Breast epithelium (tissue), 3 donors: ENCODE measurements at regions not wholly inside any gene's neighbourhood (a gene's known extent, or its start where the extent isn't known, plus 50 kb on each side); places are given as distances from the start of the nearest gene placed in this dataset.

ENCODE experiments used
- CTCF ChIP-seq, 3 donors: fragments of 450-650 bp; IDR thresholded peaks; one replicate each; pipeline ENCODE4 v1.5.1; 2016 to 2017; ENCODE audit warnings: antibody characterized with exemption in 3 of 3, mild to moderate bottlenecking in 3 of 3, moderate library complexity in 3 of 3
- POLR2A ChIP-seq: fragments of 450-650 bp; IDR thresholded peaks from one replicate; pipeline ENCODE4 v1.6.1; 2016; ENCODE audit warnings: antibody characterized with exemption, mild to moderate bottlenecking, moderate library complexity

DNA sequence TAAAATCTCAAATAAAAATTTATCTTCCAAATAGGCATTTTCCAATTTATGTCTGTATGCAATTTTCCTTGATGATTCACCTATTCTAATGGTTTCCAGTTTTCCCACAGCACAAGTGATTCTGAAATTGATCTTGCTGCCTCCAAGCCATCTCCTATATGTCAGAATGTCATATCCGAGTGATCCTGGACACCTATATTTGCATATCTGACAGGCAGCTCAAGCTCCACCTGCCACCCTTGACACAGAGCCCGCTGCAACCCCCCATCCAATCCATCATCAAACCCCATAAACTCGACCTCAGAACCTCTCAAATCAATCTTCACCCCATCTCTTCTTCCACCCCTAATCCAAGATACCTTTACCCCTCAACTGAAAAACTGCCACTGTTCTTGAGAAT is 579.5 kb downstream of the EPHB1 start:
- no peak for TF ChIP-seq CTCF (IDR thresholded peaks at IDR 0.05)
- TF ChIP-seq POLR2A: no peak
